IPS DF 19.7 (cell line): ENCODE measurements at regions not wholly inside any gene's neighbourhood (a gene's known extent, or its start where the extent isn't known, plus 50 kb on each side); places are given as distances from the start of the nearest gene placed in this dataset.

Source experiments
- DNase-seq: peaks from one replicate; pipeline ENCODE4 v3.0.0-alpha.2; 2013; ENCODE audit warnings: low read depth, low spot score

GRCh38 chr12:89893972-89894706 is 185.5 kb upstream of the ATP2B1 start:
- DNase-seq: no peak

- DNase-seq: no peak
These were observed 183.8 kb upstream of the ATP2B1 start for GRCh38 chr12:89892436-89892835.

- DNase-seq: no peak
These were observed 183.3 kb upstream of the ATP2B1 start for GRCh38 chr12:89891933-89892332.

- no peak for DNase-seq
These were observed 181.5 kb upstream of the ATP2B1 start for GRCh38 chr12:89890161-89890560.

- no peak for DNase-seq
These were observed 180.4 kb upstream of the ATP2B1 start for GRCh38 chr12:89889062-89889461.

- DNase-seq: no peak
These were observed 176.3 kb upstream of the ATP2B1 start for GRCh38 chr12:89884952-89885351.

- DNase-seq: no peak
These were observed 175.8 kb upstream of the ATP2B1 start for GRCh38 chr12:89884416-89884898.

- DNase-seq: peak; percentile 60
These were observed 175.2 kb upstream of the ATP2B1 start for GRCh38 chr12:89883630-89884389.

GRCh38 chr12:89882792-89883191 is 174.2 kb upstream of the ATP2B1 start:
- DNase-seq: no peak

GRCh38 chr12:89882050-89882449 is 173.4 kb upstream of the ATP2B1 start:
- DNase-seq: no peak

GRCh38 chr12:89880690-89881350 is 172.2 kb upstream of the ATP2B1 start:
- no peak for DNase-seq

GRCh38 chr12:89879766-89880165 is 171.1 kb upstream of the ATP2B1 start:
- DNase-seq: no peak

GRCh38 chr12:89878950-89879349 is 170.3 kb upstream of the ATP2B1 start:
- DNase-seq: no peak

- DNase-seq: no peak
These were observed 169.7 kb upstream of the ATP2B1 start for GRCh38 chr12:89878327-89878726.

GRCh38 chr12:89877671-89878070 is 169.0 kb upstream of the ATP2B1 start:
- no peak for DNase-seq

GRCh38 chr12:89877136-89877535 is 168.5 kb upstream of the ATP2B1 start:
- DNase-seq: no peak

GRCh38 chr12:89875809-89876208 is 167.2 kb upstream of the ATP2B1 start:
- DNase-seq: no peak

- no peak for DNase-seq
These were observed 166.6 kb upstream of the ATP2B1 start for GRCh38 chr12:89875225-89875624.

GRCh38 chr12:89874146-89874545 is 165.5 kb upstream of the ATP2B1 start:
- no peak for DNase-seq

GRCh38 chr12:89873745-89874144 is 165.1 kb upstream of the ATP2B1 start:
- DNase-seq: no peak

GRCh38 chr12:89872922-89873630 is 164.4 kb upstream of the ATP2B1 start:
- DNase-seq: no peak
